Colon (tissue), 2 donors: ENCODE measurements at regions not wholly inside any gene's neighbourhood (a gene's known extent, or its start where the extent isn't known, plus 50 kb on each side); places are given as distances from the start of the nearest gene placed in this dataset.

Experiments
- FAIRE-seq: peaks from 2 replicates; lab custom pipeline; 2012; peaks lifted over from hg19 to GRCh38; lab: Jason Lieb, UNC
- donor health status: control.
- donor health status: control.

DNA sequence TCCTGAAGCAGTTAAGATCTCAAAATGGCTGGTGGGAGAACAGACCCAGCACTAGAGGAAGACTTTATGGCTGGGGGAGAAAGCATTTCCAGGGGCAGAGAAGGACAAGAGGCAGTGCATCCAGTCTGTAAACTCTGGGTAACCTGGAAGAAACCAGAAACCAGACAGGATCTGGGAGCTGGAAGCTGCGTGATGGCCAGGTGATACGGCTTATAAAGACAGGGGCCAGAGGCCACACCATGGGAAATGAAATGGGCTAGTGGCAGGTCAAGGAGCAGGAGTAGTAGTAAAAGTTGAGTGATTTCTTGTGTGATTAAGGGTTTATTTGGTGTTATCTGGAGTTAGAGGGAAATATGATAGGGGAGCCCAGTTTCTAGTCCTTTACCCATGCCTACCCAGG lies 144.7 kb upstream of the ARRDC4 start:
- FAIRE-seq = no peak

DNA sequence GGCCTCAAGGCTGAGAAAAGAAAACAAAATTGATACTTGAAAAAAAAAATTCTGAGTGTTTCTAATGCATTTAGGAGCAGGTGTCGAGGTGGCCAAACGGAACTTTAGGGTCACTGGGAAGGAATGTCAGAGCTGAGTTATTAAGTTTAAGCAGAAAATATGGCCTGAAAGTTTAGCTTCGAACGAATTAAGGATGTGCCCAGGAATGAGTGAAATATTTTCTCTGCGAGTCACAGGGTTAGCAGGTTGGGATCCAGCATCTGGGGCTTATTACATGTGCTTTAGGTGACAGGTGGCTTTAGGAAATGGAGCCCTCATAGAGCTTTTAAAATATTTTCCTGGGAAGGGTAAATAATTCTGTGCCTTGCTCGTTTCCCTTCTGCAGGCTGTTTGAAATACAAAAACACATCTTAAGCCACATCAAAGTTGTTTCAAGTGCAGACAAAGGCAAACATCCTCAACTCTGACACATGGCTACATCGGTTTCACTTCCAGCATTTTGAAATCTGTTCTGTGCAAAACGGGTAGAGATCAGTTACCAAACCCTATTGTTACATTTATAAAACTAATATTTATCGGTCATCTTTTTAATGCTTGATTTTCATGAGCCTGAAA lies 143.1 kb upstream of the ARRDC4 start:
- FAIRE-seq = no peak

DNA sequence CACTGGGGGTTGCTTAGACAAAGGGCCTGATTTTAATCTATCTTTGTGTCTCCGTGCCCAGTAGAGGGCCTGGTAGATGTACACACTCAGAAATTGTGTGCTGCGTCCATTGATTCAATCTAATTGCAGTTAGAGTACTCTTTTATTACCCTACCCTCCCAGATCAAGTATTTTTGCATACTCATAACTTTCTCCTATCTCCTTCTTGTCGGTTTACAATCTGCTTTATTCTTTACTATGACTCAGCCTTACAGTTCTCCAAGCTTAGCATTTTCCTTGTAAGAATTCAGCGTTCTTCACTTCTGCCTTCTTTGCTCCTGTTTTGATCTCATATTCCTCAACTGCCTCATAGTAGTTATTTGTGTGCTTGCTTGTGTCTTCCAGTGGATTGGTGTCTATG lies 124.5 kb upstream of the ARRDC4 start:
- FAIRE-seq = no peak

DNA sequence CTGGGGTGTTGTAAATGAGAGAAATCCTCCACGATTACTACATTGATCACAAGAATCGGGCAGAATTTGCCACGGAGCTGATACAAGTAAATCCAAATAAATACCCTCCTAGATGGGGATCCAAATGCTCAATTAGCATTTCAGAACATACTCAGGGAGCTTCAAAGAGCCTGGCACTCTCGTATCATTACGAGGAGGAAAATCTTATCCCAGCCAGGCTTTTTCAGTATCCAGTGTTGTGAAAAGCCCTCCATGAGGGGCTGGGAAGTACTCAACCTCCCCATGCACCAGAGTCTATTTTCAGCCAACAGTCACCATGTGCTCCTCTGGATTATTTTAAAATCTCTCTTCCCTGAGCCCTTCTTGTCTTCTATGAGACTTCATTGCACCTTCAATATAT lies 122.6 kb upstream of the ARRDC4 start:
- FAIRE-seq = no peak

DNA sequence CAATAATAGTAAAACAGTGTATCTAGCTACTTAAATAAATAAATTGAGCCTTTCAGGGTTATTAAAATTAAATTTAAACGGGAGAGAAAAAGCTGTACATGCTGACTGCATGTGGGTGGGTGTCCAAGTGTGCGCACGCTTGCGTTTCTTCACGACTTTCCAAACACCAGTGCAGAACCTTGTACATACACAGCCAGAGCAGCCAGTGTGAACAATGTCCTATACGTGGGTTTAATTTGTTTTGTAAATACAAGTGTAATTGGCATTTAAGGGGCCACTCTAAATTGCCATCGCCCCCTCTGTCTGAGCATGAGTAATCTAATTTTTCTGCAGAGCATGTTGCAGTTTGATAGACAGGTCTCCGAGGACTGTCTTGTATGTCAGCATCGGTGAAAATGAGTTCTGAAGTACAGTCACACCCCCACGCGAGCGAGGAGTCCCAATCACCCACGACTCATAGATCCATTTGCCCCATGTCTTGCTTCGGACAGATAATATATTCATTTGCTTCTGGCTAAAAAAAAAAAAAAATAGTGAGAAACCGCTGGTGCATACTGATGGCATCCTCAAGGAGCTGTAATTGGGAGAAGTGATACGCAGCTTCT lies 121.8 kb upstream of the ARRDC4 start:
- no peak for FAIRE-seq

DNA sequence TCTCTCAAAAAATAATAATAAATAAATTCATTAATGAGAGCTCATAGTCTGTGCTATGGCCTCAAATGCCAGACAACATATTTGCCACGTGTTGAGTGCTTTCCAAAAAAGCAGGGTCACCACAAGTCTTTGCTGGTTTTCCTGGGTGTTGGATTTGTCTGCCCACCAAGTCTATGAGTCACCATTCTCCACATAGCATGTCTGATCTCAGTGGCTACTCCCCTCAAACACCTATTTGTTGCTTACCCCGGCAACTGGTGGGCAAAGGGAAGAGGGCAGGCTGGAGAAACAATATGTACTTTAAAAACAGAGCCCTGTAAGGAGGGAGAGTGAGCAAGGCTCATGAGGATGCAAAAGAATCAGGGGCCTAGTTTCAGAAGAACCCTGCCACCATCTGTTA lies 120.0 kb upstream of the ARRDC4 start:
- no peak for FAIRE-seq

DNA sequence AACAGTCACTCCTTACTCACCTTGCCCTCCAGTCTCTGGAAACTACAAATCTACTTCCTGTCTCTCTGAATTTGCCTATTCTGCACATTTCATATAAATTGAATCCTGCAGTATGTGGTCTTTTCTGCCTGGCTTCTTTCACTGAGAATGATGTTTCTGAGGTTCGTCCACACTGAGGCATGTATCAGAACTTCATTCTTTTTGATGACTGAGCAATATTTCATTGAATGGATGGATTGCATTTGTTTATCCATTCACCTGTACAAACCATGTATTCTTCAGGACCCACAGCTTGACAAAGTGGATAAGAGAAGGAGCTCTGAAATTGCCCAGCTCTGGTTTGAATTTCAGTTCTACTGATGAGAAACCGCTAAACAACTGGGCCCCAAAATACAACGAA lies 118.9 kb upstream of the ARRDC4 start:
- no peak for FAIRE-seq

DNA sequence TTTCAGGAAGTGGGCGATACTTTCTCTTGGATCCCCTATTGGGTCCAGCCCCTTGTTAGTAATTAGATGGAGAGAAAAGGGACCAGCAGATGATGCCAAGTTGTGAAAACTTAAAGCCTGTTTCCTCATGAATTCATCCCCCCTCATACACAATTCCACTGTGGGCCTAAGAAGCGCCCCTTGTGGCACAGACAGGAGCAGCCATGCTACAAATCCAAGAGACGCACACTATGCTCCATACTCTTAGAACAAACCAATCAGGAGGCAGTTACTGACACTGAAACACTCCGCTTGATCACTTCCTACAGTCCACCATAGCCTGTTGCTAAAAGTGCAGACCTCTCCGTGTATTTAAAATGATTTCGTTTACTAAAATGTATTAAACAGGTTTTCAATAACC lies 111.3 kb upstream of the ARRDC4 start:
- no peak for FAIRE-seq

DNA sequence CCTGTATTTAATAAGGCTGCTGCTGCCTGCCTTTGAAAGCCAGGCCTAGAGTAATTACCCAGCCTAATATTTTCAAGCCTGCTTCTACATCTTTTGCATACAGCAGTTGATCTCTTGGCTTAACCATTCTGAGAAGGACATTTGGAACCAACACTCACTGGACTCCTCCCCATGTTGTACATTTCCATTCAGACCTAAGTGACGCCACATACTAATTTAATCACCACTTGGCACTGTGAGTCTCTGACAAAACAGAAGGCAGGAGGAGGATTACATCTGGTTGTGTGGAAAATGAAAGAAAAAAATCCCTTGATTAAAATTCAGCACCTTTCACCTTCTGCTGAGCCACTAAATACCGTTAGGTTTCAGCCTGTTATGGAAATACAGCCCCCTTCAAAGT lies 102.2 kb upstream of the ARRDC4 start:
- FAIRE-seq = no peak

DNA sequence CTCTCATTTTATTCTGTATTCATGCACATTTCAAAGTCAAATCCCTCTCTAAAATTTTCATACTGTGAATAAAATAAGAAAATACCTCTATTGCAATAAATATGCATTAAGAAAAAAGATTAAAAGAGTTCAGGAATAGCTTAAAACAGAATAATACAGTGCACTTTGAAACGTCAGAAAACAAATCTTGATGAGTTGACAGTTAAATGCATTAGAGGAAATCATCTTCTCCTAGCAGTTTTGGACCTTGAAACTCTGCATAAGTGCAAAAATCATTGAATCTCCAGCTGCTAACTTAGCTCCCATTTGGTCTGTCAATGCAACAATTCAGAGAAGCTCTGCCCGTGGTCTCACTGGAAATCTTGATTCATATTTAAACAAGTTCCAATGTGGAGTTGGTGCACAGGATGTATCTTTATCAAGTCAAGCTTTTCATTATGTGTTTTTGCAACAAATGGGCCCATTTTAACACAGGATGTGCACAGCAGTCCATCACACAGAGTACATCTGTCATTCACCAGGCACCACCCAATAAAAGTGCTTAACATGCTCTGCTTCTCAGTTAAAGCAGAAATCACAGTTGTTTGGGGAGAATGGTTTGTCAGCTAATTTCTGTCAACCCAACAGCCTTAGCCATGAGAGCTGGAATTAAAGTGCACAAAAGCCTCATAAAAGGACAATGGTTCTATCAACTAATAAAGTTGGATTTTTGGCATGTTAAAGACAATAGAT lies 98.8 kb upstream of the ARRDC4 start:
- no peak for FAIRE-seq

DNA sequence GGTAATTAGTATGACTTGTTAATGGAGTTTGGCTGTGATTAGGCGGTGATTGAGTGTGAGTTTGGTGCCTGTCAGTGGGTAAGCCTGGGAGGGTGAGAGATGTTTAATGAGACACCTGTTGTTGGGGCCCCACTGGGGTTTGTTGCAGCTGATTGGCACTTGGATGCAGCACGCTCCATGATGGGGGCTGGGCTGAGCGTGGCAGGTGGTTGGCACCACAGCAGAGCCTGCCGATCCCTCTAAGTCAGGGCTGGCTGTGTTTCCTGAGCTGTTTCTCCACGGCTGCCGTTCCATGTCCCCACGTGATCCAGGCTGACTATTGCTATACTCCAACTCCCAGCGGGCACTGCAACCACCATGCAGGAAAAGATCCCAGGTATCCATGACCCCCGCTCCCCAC lies 93.5 kb upstream of the ARRDC4 start:
- FAIRE-seq = no peak

DNA sequence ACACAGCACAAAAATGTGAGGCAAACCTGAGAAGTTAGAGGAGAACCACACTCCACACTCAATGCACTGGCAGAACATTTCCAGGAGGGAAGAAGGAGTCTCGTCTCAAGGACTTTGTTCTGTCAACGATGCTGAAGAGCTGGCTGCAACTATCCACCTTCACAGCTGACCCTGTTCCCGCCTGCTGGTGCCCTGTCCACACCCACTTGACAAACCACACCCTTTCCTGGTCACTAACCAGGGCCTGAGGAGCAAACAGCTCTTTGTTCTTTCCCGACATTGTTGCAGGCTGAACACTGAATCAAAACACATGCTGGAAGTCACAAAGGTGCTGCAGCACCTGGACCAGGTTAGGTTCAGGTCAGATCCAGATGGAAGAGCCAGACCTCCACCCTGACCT lies 92.6 kb upstream of the ARRDC4 start:
- FAIRE-seq = no peak

DNA sequence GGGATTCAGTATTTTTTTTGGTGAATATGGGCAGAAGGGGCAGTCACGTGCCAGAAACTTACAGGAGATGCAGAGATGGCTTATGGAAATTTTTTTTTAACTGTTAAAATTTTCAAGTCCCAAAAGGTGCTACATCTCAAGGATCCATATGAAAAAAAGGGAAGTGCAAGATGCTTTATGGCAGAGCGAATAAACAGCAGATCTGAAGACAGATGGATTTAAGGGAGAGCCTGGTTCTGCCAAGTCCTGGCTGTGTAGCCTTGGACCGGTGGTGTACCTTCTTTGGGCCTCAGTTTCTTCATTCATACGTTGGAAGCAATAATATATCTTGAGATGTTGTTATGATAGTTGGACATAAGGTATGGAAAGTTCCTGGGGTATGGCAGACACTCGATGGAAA lies 91.5 kb upstream of the ARRDC4 start:
- FAIRE-seq = no peak

DNA sequence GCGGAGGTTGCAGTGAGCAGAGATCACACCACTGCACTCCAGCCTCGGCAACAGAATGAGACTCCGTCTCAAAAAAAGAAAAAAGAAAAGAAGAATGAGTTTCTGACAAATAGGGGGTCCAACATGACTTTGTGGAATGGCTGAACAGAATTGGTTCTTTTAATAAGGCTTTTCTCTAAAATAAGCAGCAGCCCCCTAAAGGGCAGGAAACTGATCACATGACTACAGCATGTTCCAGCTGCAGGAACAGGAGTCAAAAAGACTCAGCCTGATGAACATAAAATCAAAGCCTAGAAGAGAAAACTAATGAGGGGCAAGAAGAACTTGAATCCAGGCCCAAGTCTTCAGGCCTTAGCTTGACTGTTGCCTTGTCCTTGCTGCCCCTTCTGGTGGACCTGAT lies 89.7 kb upstream of the ARRDC4 start:
- FAIRE-seq = no peak

DNA sequence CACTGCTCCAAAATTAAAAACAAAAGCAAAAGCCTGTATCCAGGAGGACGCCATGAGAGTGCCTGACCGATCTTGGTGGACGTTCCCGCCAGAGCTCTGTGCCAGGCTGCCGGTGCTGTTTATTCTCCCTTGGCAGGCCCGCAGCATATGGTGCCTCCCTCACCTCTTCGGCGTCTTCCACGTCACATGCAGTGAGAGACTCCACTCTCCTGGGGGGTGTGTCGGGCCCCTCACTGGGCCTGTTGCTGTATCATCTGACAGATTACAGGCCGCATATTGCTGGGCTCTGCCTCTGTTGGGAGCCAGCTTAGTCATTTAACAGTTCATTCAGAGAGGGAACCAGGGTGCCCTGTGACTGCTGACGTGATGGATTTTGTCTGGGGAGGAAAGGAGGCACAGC lies 86.4 kb upstream of the ARRDC4 start:
- FAIRE-seq = no peak

DNA sequence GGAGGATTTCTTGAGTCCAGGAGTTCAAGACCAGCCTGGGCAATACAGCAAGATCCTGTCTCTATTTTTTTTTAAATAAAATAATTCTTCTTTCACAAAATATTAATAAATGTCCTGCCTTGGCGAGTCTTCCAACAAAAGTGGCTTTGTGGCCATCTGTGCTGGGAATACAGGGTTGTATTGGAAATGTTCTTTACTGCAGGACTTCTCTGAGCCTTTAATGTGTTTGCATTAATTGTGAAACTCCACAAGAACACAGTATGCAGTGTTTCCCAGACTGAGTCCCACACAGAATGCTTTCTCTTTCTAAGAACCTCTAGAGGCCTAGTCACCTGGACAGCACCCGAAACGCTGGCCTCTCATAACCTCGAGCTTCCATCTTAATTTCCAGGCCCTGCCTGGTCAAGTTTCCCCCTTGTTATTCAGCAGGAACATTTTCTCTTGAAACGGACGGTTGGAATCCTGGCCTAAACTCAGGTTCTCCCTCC lies 85.4 kb upstream of the ARRDC4 start:
- FAIRE-seq = no peak

DNA sequence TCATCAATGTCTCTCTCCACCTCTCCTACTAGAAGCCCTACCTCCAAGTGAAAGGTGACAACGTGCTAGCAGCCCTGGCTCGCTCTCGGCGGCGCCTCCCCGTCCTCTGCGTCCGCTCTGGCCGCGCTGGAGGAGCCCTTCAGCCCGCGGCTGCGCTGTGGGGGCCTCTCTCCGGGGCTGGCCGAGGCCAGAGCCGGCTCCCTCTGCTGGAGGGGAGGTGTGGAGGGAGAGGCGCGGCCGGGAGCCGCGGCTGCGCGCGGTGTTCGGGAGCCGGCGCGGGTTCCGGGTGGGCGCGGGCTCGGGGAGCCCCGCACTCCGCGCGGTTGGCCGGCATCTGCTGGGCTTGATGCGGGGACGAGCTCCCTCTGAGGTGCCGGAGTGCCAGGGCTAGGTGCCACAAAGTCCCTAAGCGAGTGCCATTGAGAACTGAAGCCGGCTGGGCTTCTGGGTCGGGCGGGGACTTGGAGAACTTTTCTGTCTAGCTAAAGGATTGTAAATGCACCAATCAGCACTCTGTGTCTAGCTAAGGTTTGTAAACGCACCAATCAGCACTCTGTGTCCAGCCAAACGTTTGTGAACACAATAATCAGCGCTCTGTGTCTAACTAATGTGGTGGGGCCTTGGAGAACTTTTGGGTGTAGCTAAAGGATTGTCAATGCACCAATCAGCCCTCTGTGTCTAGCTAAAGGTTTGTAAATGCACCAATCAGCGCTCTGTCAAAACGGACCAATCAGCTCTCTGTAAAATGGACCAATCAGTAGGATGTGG lies 84.8 kb upstream of the ARRDC4 start:
- no peak for FAIRE-seq

DNA sequence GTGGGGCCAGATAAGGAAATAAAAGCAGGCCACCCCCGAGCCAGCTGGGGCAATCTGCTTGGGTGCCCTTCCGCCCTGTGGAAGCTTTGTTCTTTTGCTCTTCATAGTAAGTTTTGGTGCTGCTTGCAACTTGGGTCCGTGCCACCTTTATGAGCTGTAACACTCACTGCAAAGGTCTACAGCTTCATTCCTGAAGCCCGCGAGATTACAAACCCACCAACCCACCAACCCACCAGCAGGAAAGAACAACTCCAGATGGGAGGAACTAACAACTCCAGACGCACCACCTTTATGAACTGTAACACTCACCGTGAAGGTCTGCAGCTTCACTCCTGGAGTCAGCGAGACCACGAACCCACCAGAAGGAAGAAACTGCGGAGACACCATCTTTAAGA lies 84.2 kb upstream of the ARRDC4 start:
- FAIRE-seq = no peak

DNA sequence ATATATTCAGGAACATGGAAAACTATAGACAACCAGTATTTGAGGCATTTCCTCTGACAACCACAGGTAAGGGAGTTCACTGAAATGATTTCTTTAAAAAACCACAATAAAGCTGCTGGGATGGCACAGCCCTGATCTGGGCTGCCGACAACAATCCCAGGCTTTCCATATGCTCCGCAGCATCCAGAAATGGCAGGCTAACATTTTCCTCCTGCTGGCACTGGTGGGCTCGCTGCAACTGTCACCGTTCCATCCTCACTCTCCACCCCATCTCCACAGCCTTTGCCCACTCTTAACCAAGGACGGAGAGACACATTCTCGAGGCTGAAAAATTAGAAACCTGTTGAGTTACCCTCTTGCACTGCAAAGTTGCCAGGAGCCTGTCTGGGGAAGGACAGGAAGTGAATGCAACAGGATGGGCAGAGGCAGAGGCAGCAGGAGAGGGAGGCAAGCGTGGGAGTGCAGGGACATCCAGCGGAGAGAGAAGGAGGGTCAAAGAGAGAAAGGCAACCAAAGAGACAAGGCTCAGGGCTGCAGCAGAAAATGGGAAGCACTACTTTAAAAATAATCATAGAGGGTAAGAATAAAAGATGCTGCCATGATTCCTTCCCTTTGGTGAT lies 79.0 kb upstream of the ARRDC4 start:
- no peak for FAIRE-seq

DNA sequence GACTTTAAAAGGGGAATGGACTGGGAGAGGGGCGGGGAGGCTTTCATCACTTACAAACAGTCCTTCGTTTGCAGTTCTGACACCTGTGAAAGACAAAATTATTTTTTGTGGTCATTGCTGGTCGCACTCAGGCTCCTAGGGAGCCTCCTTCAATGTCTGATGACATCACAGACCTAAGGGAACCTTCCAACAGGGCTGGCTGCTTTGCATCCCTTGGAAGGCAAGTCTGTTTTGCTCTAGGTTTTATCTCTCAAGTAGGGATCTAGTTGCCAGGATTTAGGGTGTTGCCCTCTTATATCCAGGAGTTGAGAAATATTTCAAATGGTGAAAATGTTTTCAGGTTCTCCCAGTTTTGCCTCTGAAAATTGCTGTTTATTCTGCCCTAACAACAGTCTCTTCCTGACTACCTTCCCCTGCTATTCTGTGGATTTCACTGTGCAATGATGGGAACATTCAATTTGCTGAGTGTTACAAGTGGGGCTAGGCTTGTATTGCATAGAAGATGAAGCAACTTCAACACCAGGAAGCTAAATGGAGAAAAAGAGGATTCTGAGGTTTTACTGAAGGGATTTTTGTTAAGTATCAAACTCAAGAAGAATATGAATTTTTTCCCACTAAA lies 75.9 kb upstream of the ARRDC4 start:
- FAIRE-seq = no peak

DNA sequence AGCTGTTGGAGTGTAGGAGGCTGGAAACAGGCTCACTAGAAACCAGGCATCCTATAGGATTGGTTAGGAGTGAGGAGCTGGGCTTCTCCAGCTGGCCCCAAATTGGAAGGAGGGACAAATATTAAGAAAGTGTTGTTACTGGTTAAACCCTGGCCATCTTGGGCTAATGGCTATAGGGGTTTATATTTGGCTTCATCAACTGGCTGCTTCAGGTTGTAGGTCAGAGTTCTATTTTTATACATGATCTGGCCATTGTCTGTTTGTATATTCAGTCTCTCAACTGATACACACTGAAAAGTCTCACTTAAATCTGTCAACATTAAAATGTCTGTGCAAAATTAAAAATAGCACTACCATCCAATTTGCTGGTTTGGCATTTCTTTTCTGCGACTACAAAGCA lies 70.2 kb upstream of the ARRDC4 start:
- FAIRE-seq = no peak
